ENCODE measurements at regions not wholly inside any gene's neighbourhood (a gene's known extent, or its start where the extent isn't known, plus 50 kb on each side); places are given as distances from the start of the nearest gene placed in this dataset.

- TF ChIP-seq CHD2 (IDR thresholded peaks at IDR 0.05; ENCODE audit: borderline replicate concordance, low read depth, low read length): no peak
- no peak for TF ChIP-seq ZZZ3 (IDR thresholded peaks at IDR 0.05; ENCODE audit: control insufficient read depth, insufficient read length, low read depth)
- no peak for TF ChIP-seq TCF7 (IDR thresholded peaks at IDR 0.05; ENCODE audit: borderline replicate concordance)
- TF ChIP-seq SREBF2 (IDR thresholded peaks at IDR 0.05; ENCODE audit: low read length): no peak
- TF ChIP-seq IRF4 (IDR thresholded peaks at IDR 0.05; ENCODE audit: low read depth, low read length): no peak
- no peak for TF ChIP-seq JUND (IDR thresholded peaks at IDR 0.05; ENCODE audit: low read depth, low read length)
- no peak for TF ChIP-seq CBX5 (IDR thresholded peaks at IDR 0.05; ENCODE audit: low read depth)
- no peak for TF ChIP-seq HDAC2 (IDR thresholded peaks at IDR 0.05)
These were observed 246.9 kb downstream of the MATN1 start (continued) for GRCh38 chr1:30476476-30476875.

- WGBS (ENCODE audit: insufficient coverage, insufficient replicate concordance, low lambda C conversion rate, missing lambda C conversion rate): 0% methylated on average over 6 of the region's 6 CpGs
- intact Hi-C loops (cut with micrococcal nuclease; ENCODE audit: unreplicated experiment) (no loop called here), in situ Hi-C loops (cut with MboI) (no loop called here)
- SMC1A ChIA-PET (ENCODE audit: uncharacterized antibody, unreplicated experiment): no interaction called here
- no peak overlapping the region for H3K4me2 ChIP-seq (ENCODE audit: control insufficient read depth, insufficient read depth)
- no peaks in the 10 kb centered on the region for H3K79me2 ChIP-seq (ENCODE audit: control insufficient read depth, insufficient read depth, low read length)
- no peak for ATAC-seq
- no peaks in the 10 kb centered on the region for H3K4me1 ChIP-seq (ENCODE audit: control insufficient read depth, insufficient read depth, low read length)
- no peak overlapping the region for H3K27ac ChIP-seq (ENCODE audit: control insufficient read depth, insufficient read depth)
- no peak overlapping the region for H2AFZ ChIP-seq (ENCODE audit: control insufficient read depth, low read depth, low read length)
- H3K4me3 ChIP-seq: no peak overlapping the region
- H3K27me3 ChIP-seq (replicated peaks in 1 of 2; ENCODE audit: control insufficient read depth in 2 of 2, insufficient read depth in 2 of 2, low read length in 1 of 2): no peaks in the 10 kb centered on the region; a peak in 1 of 4 replicates
- no peaks in the 10 kb centered on the region; the same call in 2 of the 3 replicates for H3K9me3 ChIP-seq (replicated peaks; ENCODE audit: control insufficient read depth, insufficient read depth, low read length)
- CTCF ChIA-PET: no interaction called here
- no peaks in the 10 kb centered on the region for H3K36me3 ChIP-seq (ENCODE audit: control insufficient read depth in 2 of 2, insufficient read depth in 2 of 2, low read length in 1 of 2)
- POLR2A ChIA-PET: no interaction called here
- no peak for DNase-seq (ENCODE audit: low read depth, low spot score)
- H4K20me1 ChIP-seq (ENCODE audit: control insufficient read depth, insufficient read depth): no peaks in the 10 kb centered on the region
- RAD21 ChIA-PET (ENCODE audit: unreplicated experiment): interaction anchor here (0.7 kb wide), 1 partner anchor 8 kb away, joined by 3 read pairs; no protein-coding TSS in a partner anchor
- no peak for TF ChIP-seq GATAD2B (conservative IDR thresholded peaks at IDR 0.05; ENCODE audit: low read depth)
- no peak for TF ChIP-seq IKZF2 (IDR thresholded peaks at IDR 0.05)
- no peak for TF ChIP-seq MYC (IDR thresholded peaks at IDR 0.05; ENCODE audit: insufficient read depth, insufficient read length, insufficient replicate concordance, low read length, severe bottlenecking)
- TF ChIP-seq POU2F2 (IDR thresholded peaks at IDR 0.05; ENCODE audit: borderline replicate concordance, low read depth, low read length): no peak
- no peak for TF ChIP-seq BRCA1 (IDR thresholded peaks at IDR 0.05; ENCODE audit: low read depth, low read length)
- TF ChIP-seq CEBPB (IDR thresholded peaks at IDR 0.05; ENCODE audit: borderline replicate concordance in 1 of 2, low read depth in 2 of 2, low read length in 2 of 2): no peak
- TF ChIP-seq GABPA (IDR thresholded peaks at IDR 0.05; ENCODE audit: low read depth): no peak
- TF ChIP-seq RAD51 (IDR thresholded peaks at IDR 0.05): no peak
- no TSS peak for BruUV-seq (replicated peaks)
- H3K9ac ChIP-seq (ENCODE audit: control insufficient read depth, insufficient read depth, low read length): no peak overlapping the region
- no peak for FAIRE-seq
These were observed 247.4 kb downstream of the MATN1 start for GRCh38 chr1:30475966-30476365.
